Colonic mucosa (tissue), 4 donors: ENCODE measurements at regions not wholly inside any gene's neighbourhood (a gene's known extent, or its start where the extent isn't known, plus 50 kb on each side); places are given as distances from the start of the nearest gene placed in this dataset.

ENCODE experiments used
- DNase-seq: peaks from one replicate; pipeline ENCODE4 v3.0.0-alpha.2; 2020
- H3K27ac ChIP-seq: fragments of 200-600 bp; one replicate; pipeline ENCODE4 v1.8.0; 2021
- H3K27me3 ChIP-seq: fragments of 200-600 bp; one replicate; pipeline ENCODE4 v1.8.0; 2021
- H3K36me3 ChIP-seq: fragments of 200-600 bp; one replicate; pipeline ENCODE4 v1.8.0; 2021
- H3K4me1 ChIP-seq: fragments of 200-600 bp; one replicate; pipeline ENCODE4 v1.8.0; 2021; ENCODE audit warnings: mild to moderate bottlenecking
- H3K4me3 ChIP-seq: fragments of 200-600 bp; one replicate; pipeline ENCODE4 v1.8.0; 2021
- H3K9ac ChIP-seq, 2 donors: one replicate each; pipeline ENCODE4 v1.7.0; 2013; ENCODE audit warnings: control low read depth in 2 of 2, low read depth in 2 of 2, low read length in 2 of 2
- H3K9me3 ChIP-seq: fragments of 200-600 bp; one replicate; pipeline ENCODE4 v1.8.0; 2021
- intact Hi-C: fragments of 100-400 bp; cut with DNase I; formaldehyde crosslinking; loops from one replicate; pipeline ENCODE4 v1.14.1; 2022
- TF ChIP-seq, protein P1 (sequence below): fragments of 200-600 bp; IDR thresholded peaks from one replicate; pipeline ENCODE4 v1.8.0; 2022; ENCODE audit warnings: antibody characterized with exemption, mild to moderate bottlenecking
- donor health status: healthy.
- donor health status: DM: no; HTN: no; CAD: no.
- donor health status: DM: no; HTN: no; CAD: no.

DNA sequence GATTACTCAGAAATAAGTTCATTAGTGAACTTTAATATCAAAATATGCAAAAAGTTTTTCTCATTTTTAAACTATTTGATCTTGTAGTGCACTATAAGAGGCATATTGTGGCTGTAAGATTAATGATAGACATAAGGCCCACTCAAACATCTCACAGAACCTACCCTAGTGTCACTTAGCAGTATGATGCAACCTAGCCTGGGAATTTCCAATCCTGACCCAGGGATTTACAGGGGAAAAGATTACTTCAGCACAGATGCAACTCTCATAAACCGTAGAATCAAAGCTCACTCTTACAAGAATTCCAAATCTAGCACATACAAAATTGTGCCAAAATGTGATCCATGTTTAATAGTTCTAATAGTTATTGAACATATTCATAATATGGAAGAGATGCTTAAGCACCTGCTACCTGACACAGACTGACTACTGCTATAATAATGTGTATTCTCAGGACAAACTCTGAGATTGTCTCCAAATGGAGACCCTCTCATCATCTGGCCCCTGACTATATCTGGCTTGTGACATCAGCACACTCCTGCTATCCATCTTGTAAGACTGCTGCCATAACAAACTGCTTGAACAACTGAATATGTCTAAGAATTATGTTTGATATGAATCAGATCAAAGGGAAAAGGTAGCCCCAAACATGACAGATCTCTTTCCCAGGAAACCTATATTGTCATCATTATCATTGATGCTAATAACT, 271.9 kb downstream of the PABPC4L start:
- H3K27ac ChIP-seq, result no peak overlapping the region
- no peaks in the 10 kb centered on the region for H3K27me3 ChIP-seq
- H3K9me3 ChIP-seq, result no peaks in the 10 kb centered on the region
- TF ChIP-seq, protein P1, sequence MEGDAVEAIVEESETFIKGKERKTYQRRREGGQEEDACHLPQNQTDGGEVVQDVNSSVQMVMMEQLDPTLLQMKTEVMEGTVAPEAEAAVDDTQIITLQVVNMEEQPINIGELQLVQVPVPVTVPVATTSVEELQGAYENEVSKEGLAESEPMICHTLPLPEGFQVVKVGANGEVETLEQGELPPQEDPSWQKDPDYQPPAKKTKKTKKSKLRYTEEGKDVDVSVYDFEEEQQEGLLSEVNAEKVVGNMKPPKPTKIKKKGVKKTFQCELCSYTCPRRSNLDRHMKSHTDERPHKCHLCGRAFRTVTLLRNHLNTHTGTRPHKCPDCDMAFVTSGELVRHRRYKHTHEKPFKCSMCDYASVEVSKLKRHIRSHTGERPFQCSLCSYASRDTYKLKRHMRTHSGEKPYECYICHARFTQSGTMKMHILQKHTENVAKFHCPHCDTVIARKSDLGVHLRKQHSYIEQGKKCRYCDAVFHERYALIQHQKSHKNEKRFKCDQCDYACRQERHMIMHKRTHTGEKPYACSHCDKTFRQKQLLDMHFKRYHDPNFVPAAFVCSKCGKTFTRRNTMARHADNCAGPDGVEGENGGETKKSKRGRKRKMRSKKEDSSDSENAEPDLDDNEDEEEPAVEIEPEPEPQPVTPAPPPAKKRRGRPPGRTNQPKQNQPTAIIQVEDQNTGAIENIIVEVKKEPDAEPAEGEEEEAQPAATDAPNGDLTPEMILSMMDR, result no peak
- no peaks in the 10 kb centered on the region for H3K4me1 ChIP-seq
- H3K36me3 ChIP-seq, result no peaks in the 10 kb centered on the region
- no peak overlapping the region for H3K4me3 ChIP-seq
- H3K9ac ChIP-seq, result no peak overlapping the region
- DNase-seq, result no peak
- intact Hi-C loops, result no loop called here

DNA sequence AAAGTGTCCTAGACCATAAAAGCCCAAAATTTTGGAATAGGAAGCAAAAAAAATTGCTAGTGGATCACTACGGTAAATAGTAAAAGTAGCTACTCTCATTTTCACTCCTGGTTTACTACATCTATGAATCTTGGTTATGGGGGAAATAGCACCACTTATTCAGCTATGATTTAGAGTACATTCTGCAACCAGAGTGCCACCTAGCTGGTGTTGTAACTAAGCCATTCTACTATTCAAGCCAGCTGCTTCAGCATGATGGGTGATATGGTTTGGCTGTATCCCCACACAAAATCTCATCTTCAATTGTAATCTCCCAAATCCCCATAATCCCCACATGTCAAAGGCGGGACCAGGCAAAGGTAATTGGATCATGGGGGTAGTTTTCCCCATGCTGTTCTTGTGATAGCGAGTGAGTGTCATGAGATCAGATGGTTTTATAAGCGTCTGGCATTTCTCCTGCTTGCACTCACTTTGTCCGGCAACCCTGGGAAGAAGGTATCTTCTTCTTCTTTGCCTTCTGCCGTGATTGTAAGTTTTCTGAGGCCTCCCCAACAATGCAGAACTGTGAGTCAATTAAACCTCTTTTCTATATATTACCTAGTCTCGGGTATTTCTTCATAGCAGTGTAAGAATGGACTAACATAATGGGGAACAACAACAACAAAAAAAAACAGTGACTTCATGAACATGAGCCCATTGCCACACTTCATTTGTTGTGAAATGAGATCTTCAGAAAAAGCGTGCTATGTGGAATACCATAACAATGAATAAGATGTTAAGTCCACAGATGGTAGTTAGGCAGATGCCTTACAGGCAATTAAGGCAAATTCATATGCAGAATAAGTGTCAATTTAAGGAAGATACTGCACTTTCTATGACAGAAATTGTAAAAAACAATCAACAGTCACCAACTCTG, 280.1 kb downstream of the PABPC4L start:
- H3K9me3 ChIP-seq, result no peaks in the 10 kb centered on the region
- no peaks in the 10 kb centered on the region for H3K27me3 ChIP-seq
- no peak overlapping the region for H3K9ac ChIP-seq
- no peak for DNase-seq
- H3K36me3 ChIP-seq, result no peaks in the 10 kb centered on the region
- H3K27ac ChIP-seq, result no peak overlapping the region
- no peaks in the 10 kb centered on the region for H3K4me1 ChIP-seq
- intact Hi-C loops, result no loop called here
- H3K4me3 ChIP-seq, result no peak overlapping the region
- TF ChIP-seq, protein P1, result no peak

DNA sequence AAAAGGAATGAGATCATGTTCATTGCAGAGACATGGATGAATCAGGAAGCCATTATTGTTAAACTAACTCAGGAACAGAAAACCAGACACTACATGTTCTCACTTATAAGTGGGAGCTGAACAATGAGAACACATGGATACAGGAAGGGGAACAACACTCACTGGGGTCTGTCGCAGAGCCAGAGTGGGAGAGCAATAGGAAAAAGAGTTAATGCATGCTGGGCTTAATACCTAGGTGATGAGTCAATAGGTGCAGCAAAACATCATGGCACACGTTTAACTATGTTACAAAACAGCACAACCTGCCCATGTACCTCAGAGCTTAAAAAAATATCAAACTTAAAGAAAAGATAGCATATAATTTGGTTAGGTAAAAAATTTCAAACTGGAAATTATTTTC, 281.4 kb downstream of the PABPC4L start:
- Histone ChIP-seq H3K36me3 (no peaks in the 10 kb centered on the region), H3K27ac (no peak overlapping the region), H3K27me3 (no peaks in the 10 kb centered on the region), H3K9me3 (no peaks in the 10 kb centered on the region), H3K9ac (no peak overlapping the region), H3K4me1 (no peaks in the 10 kb centered on the region), H3K4me3 (no peak overlapping the region)
- DNase-seq, result no peak
- intact Hi-C loops, result no loop called here
- TF ChIP-seq, protein P1, result no peak

DNA sequence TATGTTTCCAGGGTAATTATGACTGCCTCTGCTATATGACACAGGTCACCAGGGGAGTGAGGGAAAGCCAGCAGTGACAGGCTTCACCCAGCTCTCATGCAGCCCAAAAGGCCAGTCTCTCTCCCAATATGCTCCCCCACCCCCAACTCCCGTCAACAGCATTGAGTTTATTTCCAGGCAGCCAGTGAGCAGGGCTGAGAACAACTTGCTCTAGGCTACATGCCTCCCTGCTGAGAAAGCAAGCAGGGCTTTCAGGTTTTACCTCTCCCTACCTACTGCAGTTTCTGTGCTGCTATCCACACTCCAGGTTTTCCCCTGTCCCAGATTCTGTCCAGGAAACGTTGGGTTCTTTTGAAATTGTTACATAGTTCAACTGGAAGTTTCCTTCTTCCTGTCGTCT, 291.4 kb downstream of the PABPC4L start:
- no peak overlapping the region for H3K27ac ChIP-seq
- no peak for DNase-seq
- intact Hi-C loops, result no loop called here
- TF ChIP-seq, protein P1, result no peak
- no peak overlapping the region for H3K9ac ChIP-seq
- no peaks in the 10 kb centered on the region for H3K4me1 ChIP-seq
- H3K4me3 ChIP-seq, result no peak overlapping the region
- no peaks in the 10 kb centered on the region for H3K9me3 ChIP-seq
- H3K27me3 ChIP-seq, result no peaks in the 10 kb centered on the region
- H3K36me3 ChIP-seq, result no peaks in the 10 kb centered on the region

DNA sequence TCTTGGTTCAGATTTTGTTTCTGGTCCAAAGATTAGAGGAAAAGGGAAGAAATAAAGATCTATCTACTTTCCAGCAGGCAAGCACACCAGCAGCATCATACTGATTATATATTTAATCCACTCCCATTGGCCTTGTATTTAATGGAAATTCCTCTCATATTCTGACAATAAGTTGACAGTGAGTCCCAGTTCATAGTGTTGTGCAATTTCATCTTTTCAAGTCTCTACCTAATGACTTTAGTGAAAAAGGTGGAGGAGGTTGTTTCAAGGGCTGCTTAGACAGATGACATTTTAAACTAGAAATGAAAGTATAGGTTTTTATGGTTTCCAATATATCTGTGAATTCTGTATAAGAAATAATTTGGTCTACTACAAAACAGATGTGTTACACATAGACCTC, 298.6 kb downstream of the PABPC4L start:
- intact Hi-C loops, result no loop called here
- Histone ChIP-seq H3K4me1 (no peaks in the 10 kb centered on the region), H3K27me3 (no peaks in the 10 kb centered on the region), H3K9ac (no peak overlapping the region), H3K9me3 (no peaks in the 10 kb centered on the region), H3K36me3 (no peaks in the 10 kb centered on the region), H3K27ac (no peak overlapping the region), H3K4me3 (no peak overlapping the region)
- no peak for DNase-seq
- TF ChIP-seq, protein P1, result no peak
